ENCODE measurements at regions not wholly inside any gene's neighbourhood (a gene's known extent, or its start where the extent isn't known, plus 50 kb on each side); places are given as distances from the start of the nearest gene placed in this dataset.

DNA sequence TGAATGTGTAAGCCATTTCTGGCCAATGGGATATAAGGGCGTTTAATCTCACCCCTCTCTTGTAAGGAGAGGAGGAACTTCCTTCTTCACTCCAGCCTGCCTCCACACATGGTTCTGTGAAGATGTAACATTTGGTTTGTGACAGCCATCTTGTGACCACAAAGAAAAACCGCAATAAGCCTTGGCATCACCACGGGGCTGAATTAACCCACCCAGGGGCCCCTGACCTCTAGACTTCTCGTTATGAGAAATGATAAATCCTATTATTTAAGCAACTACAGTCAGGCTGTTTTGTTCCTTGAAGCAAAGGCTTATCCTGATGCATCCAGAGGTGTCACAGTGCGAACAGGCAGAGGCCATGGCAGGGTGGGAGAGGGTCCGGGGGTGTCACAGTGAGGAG lies 139.7 kb downstream of the CDC5L start:
- intact Hi-C loops (cut with DNase I): no loop called here
- no peak for FAIRE-seq

GRCh38 chr6:44527583-44528369 lies 140.3 kb downstream of the CDC5L start:
- no peak overlapping the region for H3K9ac ChIP-seq (ENCODE audit: low read length in 3 of 3)
- no peaks in the 10 kb centered on the region for H3K4me1 ChIP-seq (ENCODE audit: control insufficient read depth in 2 of 3, insufficient read depth in 2 of 3, low read depth in 1 of 3, low read length in 3 of 3)
- H3K4me3 ChIP-seq (ENCODE audit: low read length in 3 of 3): no peak overlapping the region
- FAIRE-seq (no peak), DNase-seq (no peak)
- peaks cover 0 to 9% (median 0%) of the 10 kb centered on the region in 3 donors for H3K9me3 ChIP-seq (ENCODE audit: control insufficient read depth in 2 of 3, insufficient read depth in 1 of 3, low read length in 3 of 3)
- intact Hi-C loops (cut with DNase I): no loop called here
- no peaks in the 10 kb centered on the region for H3K27me3 ChIP-seq (ENCODE audit: control insufficient read depth, insufficient read depth, low read length)
- H3K36me3 ChIP-seq (ENCODE audit: control insufficient read depth in 2 of 3, insufficient read depth in 3 of 3, low read length in 3 of 3): no peaks in the 10 kb centered on the region
- H3K27ac ChIP-seq (ENCODE audit: low read depth in 2 of 2, low read length in 2 of 2): no peak overlapping the region
- no peak for TF ChIP-seq CTCF (IDR thresholded peaks at IDR 0.05; ENCODE audit: borderline replicate concordance, extremely low read depth, insufficient read depth)

More for the DNA sequence above, 139.7 kb downstream of the CDC5L start:
- no peaks in the 10 kb centered on the region for H3K36me3 ChIP-seq (ENCODE audit: control insufficient read depth in 2 of 3, insufficient read depth in 3 of 3, low read length in 3 of 3)
- H3K4me1 ChIP-seq (ENCODE audit: control insufficient read depth in 2 of 3, insufficient read depth in 2 of 3, low read depth in 1 of 3, low read length in 3 of 3): no peaks in the 10 kb centered on the region
- no peak overlapping the region for H3K4me3 ChIP-seq (ENCODE audit: low read length in 3 of 3)
- H3K9ac ChIP-seq (ENCODE audit: low read length in 3 of 3): no peak overlapping the region
- H3K27me3 ChIP-seq (ENCODE audit: control insufficient read depth, insufficient read depth, low read length): no peaks in the 10 kb centered on the region
- H3K27ac ChIP-seq (ENCODE audit: low read depth in 2 of 2, low read length in 2 of 2): no peak overlapping the region
- no peak for TF ChIP-seq CTCF (IDR thresholded peaks at IDR 0.05; ENCODE audit: borderline replicate concordance, extremely low read depth, insufficient read depth)
- DNase-seq: no peak
- H3K9me3 ChIP-seq (ENCODE audit: control insufficient read depth in 2 of 3, insufficient read depth in 1 of 3, low read length in 3 of 3): peaks cover 0 to 9% (median 0%) of the 10 kb centered on the region in 3 donors

GRCh38 chr6:44528370-44528644 lies 140.8 kb downstream of the CDC5L start:
- Histone ChIP-seq H3K4me1 (ENCODE audit: control insufficient read depth in 2 of 3, insufficient read depth in 2 of 3, low read depth in 1 of 3, low read length in 3 of 3) (no peaks in the 10 kb centered on the region), H3K27me3 (ENCODE audit: control insufficient read depth, insufficient read depth, low read length) (no peaks in the 10 kb centered on the region), H3K4me3 (ENCODE audit: low read length in 3 of 3) (no peak overlapping the region), H3K9me3 (ENCODE audit: control insufficient read depth in 2 of 3, insufficient read depth in 1 of 3, low read length in 3 of 3) (peaks cover 0 to 9% (median 0%) of the 10 kb centered on the region in 3 donors), H3K27ac (ENCODE audit: low read depth in 2 of 2, low read length in 2 of 2) (no peak overlapping the region), H3K36me3 (ENCODE audit: control insufficient read depth in 2 of 3, insufficient read depth in 3 of 3, low read length in 3 of 3) (no peaks in the 10 kb centered on the region), H3K9ac (ENCODE audit: low read length in 3 of 3) (no peak overlapping the region)
- no peak for FAIRE-seq
- TF ChIP-seq CTCF (IDR thresholded peaks at IDR 0.05; ENCODE audit: borderline replicate concordance, extremely low read depth, insufficient read depth): no peak
- DNase-seq: no peak
- intact Hi-C loops (cut with DNase I): no loop called here

GRCh38 chr6:44528716-44529115 lies 141.2 kb downstream of the CDC5L start:
- Histone ChIP-seq H3K9me3 (ENCODE audit: control insufficient read depth in 2 of 3, insufficient read depth in 1 of 3, low read length in 3 of 3) (peaks cover 0 to 9% (median 0%) of the 10 kb centered on the region in 3 donors), H3K27ac (ENCODE audit: low read depth in 2 of 2, low read length in 2 of 2) (no peak overlapping the region), H3K4me3 (ENCODE audit: low read length in 3 of 3) (no peak overlapping the region), H3K27me3 (ENCODE audit: control insufficient read depth, insufficient read depth, low read length) (no peaks in the 10 kb centered on the region), H3K36me3 (ENCODE audit: control insufficient read depth in 2 of 3, insufficient read depth in 3 of 3, low read length in 3 of 3) (no peaks in the 10 kb centered on the region), H3K9ac (ENCODE audit: low read length in 3 of 3) (no peak overlapping the region), H3K4me1 (ENCODE audit: control insufficient read depth in 2 of 3, insufficient read depth in 2 of 3, low read depth in 1 of 3, low read length in 3 of 3) (no peaks in the 10 kb centered on the region)
- intact Hi-C loops (cut with DNase I): no loop called here
- TF ChIP-seq CTCF (IDR thresholded peaks at IDR 0.05; ENCODE audit: borderline replicate concordance, extremely low read depth, insufficient read depth): no peak
- FAIRE-seq (no peak), DNase-seq (no peak)

Measured in kidney (tissue), 13 donors.